ENCODE measurements at regions not wholly inside any gene's neighbourhood (a gene's known extent, or its start where the extent isn't known, plus 50 kb on each side); places are given as distances from the start of the nearest gene placed in this dataset.

DNA sequence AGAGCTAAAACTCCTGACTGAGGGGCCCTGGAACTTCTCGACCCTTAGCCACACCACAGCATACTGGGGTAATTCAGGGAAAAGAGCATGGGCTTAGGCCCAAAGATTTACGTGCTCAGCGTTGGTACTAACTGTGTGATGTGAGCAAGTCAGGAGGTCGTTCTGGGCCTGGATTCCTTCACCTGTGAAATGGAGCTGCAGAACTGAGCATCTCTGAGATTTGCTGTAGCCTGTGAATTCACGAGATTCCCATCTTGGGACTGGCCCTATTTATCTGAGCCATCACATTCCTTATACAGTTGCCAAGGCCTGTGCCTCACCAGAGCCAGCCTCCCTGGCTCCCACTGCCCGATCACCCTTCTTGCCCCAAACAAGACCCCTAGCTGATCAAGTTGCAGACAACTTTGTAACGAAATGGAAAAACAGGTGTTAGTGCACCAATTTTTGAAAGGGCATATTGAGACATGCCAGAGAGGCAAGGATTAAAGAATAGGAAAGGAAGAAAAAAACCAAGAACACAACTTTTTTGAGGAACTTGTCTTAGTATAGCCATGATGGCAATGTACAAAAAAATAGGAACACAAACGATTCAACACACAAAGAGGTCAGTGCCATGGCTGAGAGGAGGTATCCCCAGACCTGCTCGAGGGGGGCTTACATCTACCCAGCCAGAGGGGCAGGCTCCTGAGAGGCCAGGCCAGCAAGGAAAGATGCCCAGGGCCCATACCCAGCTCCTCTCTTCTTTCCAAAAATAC is 323.0 kb upstream of the JARID2 start:
- Histone ChIP-seq H3K27ac (ENCODE audit: low read depth, low read length, poor library complexity, severe bottlenecking) (no peak overlapping the region), H3K9me3 (ENCODE audit: low read length) (no peaks in the 10 kb centered on the region)
- no TSS peak for BruUV-seq (replicated peaks)

DNA sequence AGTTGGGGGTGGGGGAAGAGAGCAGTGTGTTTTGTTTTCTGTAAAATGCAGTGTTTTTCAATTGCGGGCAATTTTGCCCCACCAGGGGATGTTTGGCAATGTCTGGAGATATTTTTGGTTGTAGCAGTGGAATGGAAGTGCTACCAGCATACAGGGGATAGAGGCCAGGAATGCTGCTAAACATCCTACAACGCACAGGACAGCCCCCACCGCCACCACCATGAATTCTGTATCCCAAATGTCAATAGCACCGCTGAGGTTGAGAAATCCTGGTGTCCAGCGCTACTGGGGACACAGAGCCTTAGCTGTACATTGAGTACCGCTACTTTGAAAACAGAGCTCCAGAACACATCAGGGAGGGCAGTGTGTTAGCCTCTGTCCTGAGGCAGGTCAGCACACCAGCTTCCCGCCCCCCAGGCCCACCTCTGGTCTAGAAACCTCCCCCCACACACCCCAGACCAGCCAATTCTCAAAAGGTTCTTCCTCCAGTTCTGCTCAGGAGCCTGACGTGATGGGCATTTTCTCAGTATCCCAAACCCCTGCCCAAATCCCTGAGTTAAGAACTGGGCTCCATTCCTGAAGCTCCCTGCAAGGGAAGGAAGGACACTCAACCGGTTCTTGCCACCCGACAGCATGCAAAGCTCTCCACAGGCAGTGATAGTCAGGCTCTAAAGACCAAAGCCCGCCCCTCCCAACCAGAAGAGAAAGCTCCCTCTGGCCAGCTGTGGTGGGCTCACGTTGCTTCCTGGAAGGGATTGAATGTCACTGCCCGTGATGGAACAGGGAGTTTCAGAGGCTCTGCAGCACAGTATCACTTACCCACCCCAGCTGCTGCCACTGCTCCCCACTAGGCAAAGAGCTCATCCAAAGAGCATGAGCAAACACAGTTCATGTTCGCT is 321.5 kb upstream of the JARID2 start:
- no peaks in the 10 kb centered on the region for H4K20me1 ChIP-seq (ENCODE audit: insufficient read depth, low read length)
- H3K27ac ChIP-seq (ENCODE audit: low read depth, low read length, poor library complexity, severe bottlenecking) = no peak overlapping the region
- BruUV-seq (replicated peaks) = no TSS peak
- DNase-seq (ENCODE audit: low spot score) = no peak
- no peak for TF ChIP-seq EZH2phosphoT487 (IDR thresholded peaks at IDR 0.05; ENCODE audit: borderline replicate concordance, low read depth, low read length)
- TF ChIP-seq, protein P1, sequence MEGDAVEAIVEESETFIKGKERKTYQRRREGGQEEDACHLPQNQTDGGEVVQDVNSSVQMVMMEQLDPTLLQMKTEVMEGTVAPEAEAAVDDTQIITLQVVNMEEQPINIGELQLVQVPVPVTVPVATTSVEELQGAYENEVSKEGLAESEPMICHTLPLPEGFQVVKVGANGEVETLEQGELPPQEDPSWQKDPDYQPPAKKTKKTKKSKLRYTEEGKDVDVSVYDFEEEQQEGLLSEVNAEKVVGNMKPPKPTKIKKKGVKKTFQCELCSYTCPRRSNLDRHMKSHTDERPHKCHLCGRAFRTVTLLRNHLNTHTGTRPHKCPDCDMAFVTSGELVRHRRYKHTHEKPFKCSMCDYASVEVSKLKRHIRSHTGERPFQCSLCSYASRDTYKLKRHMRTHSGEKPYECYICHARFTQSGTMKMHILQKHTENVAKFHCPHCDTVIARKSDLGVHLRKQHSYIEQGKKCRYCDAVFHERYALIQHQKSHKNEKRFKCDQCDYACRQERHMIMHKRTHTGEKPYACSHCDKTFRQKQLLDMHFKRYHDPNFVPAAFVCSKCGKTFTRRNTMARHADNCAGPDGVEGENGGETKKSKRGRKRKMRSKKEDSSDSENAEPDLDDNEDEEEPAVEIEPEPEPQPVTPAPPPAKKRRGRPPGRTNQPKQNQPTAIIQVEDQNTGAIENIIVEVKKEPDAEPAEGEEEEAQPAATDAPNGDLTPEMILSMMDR (conservative IDR thresholded peaks at IDR 0.05; ENCODE audit: low read length) = no peak
- H3K36me3 ChIP-seq (ENCODE audit: insufficient read depth, low read length) = no peaks in the 10 kb centered on the region
- H3K79me2 ChIP-seq (ENCODE audit: insufficient read depth, low read depth, low read length) = no peaks in the 10 kb centered on the region
- CTCF ChIA-PET (ENCODE audit: unreplicated experiment) = interaction anchor here (0.5 kb wide), 1 partner anchor 126 kb away, joined by 3 read pairs; no protein-coding TSS in a partner anchor
- no peaks in the 10 kb centered on the region for H3K9me3 ChIP-seq (ENCODE audit: low read length)
- H2AFZ ChIP-seq (ENCODE audit: low read length) = no peak overlapping the region
- intact Hi-C loops (cut with micrococcal nuclease; ENCODE audit: unreplicated experiment) = no loop called here
- no peak overlapping the region for H3K4me2 ChIP-seq (ENCODE audit: low read length)
- H3K4me3 ChIP-seq (ENCODE audit: low read depth, low read length, poor library complexity, severe bottlenecking) = no peak overlapping the region
- POLR2A ChIA-PET = interaction anchor here (0.7 kb wide), 1 partner anchor 817 kb away, joined by 4 read pairs; no protein-coding TSS in a partner anchor
- H3K9me2 ChIP-seq (ENCODE audit: insufficient read depth, low read length) = no peaks in the 10 kb centered on the region
- H3K4me1 ChIP-seq (ENCODE audit: insufficient read depth, low read length, poor library complexity, severe bottlenecking) = no peaks in the 10 kb centered on the region

More for the DNA sequence above, 323.0 kb upstream of the JARID2 start:
- H3K79me2 ChIP-seq (ENCODE audit: insufficient read depth, low read depth, low read length) = no peaks in the 10 kb centered on the region
- DNase-seq (ENCODE audit: low spot score) = no peak
- no peak overlapping the region for H3K4me3 ChIP-seq (ENCODE audit: low read depth, low read length, poor library complexity, severe bottlenecking)
- CTCF ChIA-PET (ENCODE audit: unreplicated experiment) = interaction anchor here (0.6 kb wide), 1 partner anchor 1439 kb away, joined by 3 read pairs; no protein-coding TSS in a partner anchor
- no peaks in the 10 kb centered on the region for H3K36me3 ChIP-seq (ENCODE audit: insufficient read depth, low read length)
- no peaks in the 10 kb centered on the region for H3K4me1 ChIP-seq (ENCODE audit: insufficient read depth, low read length, poor library complexity, severe bottlenecking)
- H3K4me2 ChIP-seq (ENCODE audit: low read length) = no peak overlapping the region
- no peak for TF ChIP-seq EZH2phosphoT487 (IDR thresholded peaks at IDR 0.05; ENCODE audit: borderline replicate concordance, low read depth, low read length)
- TF ChIP-seq, protein P1 (conservative IDR thresholded peaks at IDR 0.05; ENCODE audit: low read length) = no peak
- intact Hi-C loops (cut with micrococcal nuclease; ENCODE audit: unreplicated experiment) = no loop called here
- POLR2A ChIA-PET = interaction anchor here (0.5 kb wide), 1 partner anchor 46 kb away, joined by 4 read pairs; no protein-coding TSS in a partner anchor
- no peaks in the 10 kb centered on the region for H4K20me1 ChIP-seq (ENCODE audit: insufficient read depth, low read length)
- no peaks in the 10 kb centered on the region for H3K9me2 ChIP-seq (ENCODE audit: insufficient read depth, low read length)
- no peak overlapping the region for H2AFZ ChIP-seq (ENCODE audit: low read length)
